ENCODE measurements at regions not wholly inside any gene's neighbourhood (a gene's known extent, or its start where the extent isn't known, plus 50 kb on each side); places are given as distances from the start of the nearest gene placed in this dataset.

GRCh38 chr12:60714141-60714900, 1118.5 kb downstream of the SLC16A7 start:
- TF ChIP-seq SP1 (CRISPR knock-in tag; conservative IDR thresholded peaks at IDR 0.05) (no peak), CTCF (IDR thresholded peaks at IDR 0.05) (no peak), ZBTB43 (CRISPR knock-in tag; IDR thresholded peaks at IDR 0.05) (no peak), ZNF121 (CRISPR knock-in tag; IDR thresholded peaks at IDR 0.05) (no peak), MAX (CRISPR knock-in tag; IDR thresholded peaks at IDR 0.05) (no peak), ELF4 (CRISPR knock-in tag; IDR thresholded peaks at IDR 0.05; ENCODE audit: low read depth) (no peak), ZBTB21 (CRISPR knock-in tag; IDR thresholded peaks at IDR 0.05; ENCODE audit: borderline replicate concordance) (no peak), FOXP4 (CRISPR knock-in tag; IDR thresholded peaks at IDR 0.05) (no peak), CREB1 (CRISPR knock-in tag; IDR thresholded peaks at IDR 0.05) (no peak), TEAD4 (CRISPR knock-in tag; IDR thresholded peaks at IDR 0.05) (no peak), HMGXB4 (CRISPR knock-in tag; IDR thresholded peaks at IDR 0.05) (no peak), NR1H2 (CRISPR knock-in tag; IDR thresholded peaks at IDR 0.05) (no peak), ESRRA (CRISPR knock-in tag; IDR thresholded peaks at IDR 0.05; ENCODE audit: borderline replicate concordance) (no peak), ZNF138 (CRISPR knock-in tag; conservative IDR thresholded peaks at IDR 0.05) (no peak)
